Occipital lobe (tissue), 1 donor: ENCODE measurements at regions not wholly inside any gene's neighbourhood (a gene's known extent, or its start where the extent isn't known, plus 50 kb on each side); places are given as distances from the start of the nearest gene placed in this dataset.

ENCODE experiments used
- DNase-seq: peaks from one replicate; lab custom pipeline; 2025; lab: John Stamatoyannopoulos, UW

GRCh38 chr10:120641695-120642094 lies 184.7 kb downstream of the PLPP4 start:
- no peak for DNase-seq

- no peak for DNase-seq
Observed at GRCh38 chr10:120643351-120643750, 186.3 kb downstream of the PLPP4 start.

- no peak for DNase-seq
Observed at GRCh38 chr10:120644556-120645410, 187.8 kb downstream of the PLPP4 start.

- DNase-seq, result no peak
Observed at GRCh38 chr10:120646159-120646732, 189.2 kb downstream of the PLPP4 start.

- no peak for DNase-seq
Observed at GRCh38 chr10:120646738-120647456, 189.9 kb downstream of the PLPP4 start.

- no peak for DNase-seq
Observed at GRCh38 chr10:120650705-120651399, 193.8 kb downstream of the PLPP4 start.

GRCh38 chr10:120656107-120656506 lies 195.1 kb upstream of the WDR11 start:
- no peak for DNase-seq

GRCh38 chr10:120657371-120657770 lies 193.8 kb upstream of the WDR11 start:
- DNase-seq, result no peak

GRCh38 chr10:120658943-120659885 lies 191.9 kb upstream of the WDR11 start:
- DNase-seq, result no peak

- no peak for DNase-seq
Observed at GRCh38 chr10:120666308-120666707, 184.9 kb upstream of the WDR11 start.

GRCh38 chr10:120667276-120667675 lies 183.9 kb upstream of the WDR11 start:
- DNase-seq, result no peak

- DNase-seq, result no peak
Observed at GRCh38 chr10:120671491-120671890, 179.7 kb upstream of the WDR11 start.

GRCh38 chr10:120683454-120683853 lies 167.7 kb upstream of the WDR11 start:
- DNase-seq, result no peak

GRCh38 chr10:120684226-120684625 lies 166.9 kb upstream of the WDR11 start:
- DNase-seq, result no peak

- no peak for DNase-seq
Observed at GRCh38 chr10:120685136-120685535, 166.0 kb upstream of the WDR11 start.

- DNase-seq, result no peak
Observed at GRCh38 chr10:120688928-120689327, 162.2 kb upstream of the WDR11 start.

GRCh38 chr10:120689777-120690529 lies 161.2 kb upstream of the WDR11 start:
- DNase-seq, result peak; percentile 3

- DNase-seq, result no peak
Observed at GRCh38 chr10:120691625-120692024, 159.5 kb upstream of the WDR11 start.

GRCh38 chr10:120700426-120700825 lies 150.7 kb upstream of the WDR11 start:
- no peak for DNase-seq

- no peak for DNase-seq
Observed at GRCh38 chr10:120701381-120701780, 149.8 kb upstream of the WDR11 start.
